GM19351 (cell line): ENCODE measurements at regions not wholly inside any gene's neighbourhood (a gene's known extent, or its start where the extent isn't known, plus 50 kb on each side); places are given as distances from the start of the nearest gene placed in this dataset.
"Not testable (repeated sequence)": the region's sequence is repeated elsewhere in the genome, so short reads cannot be mapped to it uniquely, and the experiment has no call there.

Experiments
- ATAC-seq: cut with Tn5 transposase; IDR thresholded peaks from one replicate; pipeline ENCODE4 v1.9.1; 2021; ENCODE audit warnings: mild to moderate bottlenecking, moderate library complexity; ENCODE audit not compliant: unreplicated experiment

GRCh38 chr4:31692399-31692940 lies 972.3 kb downstream of the PCDH7 start:
- ATAC-seq: no peak

- no peak for ATAC-seq
Measured at GRCh38 chr4:31701256-31701655, 981.1 kb downstream of the PCDH7 start.

- ATAC-seq: no peak
Measured at GRCh38 chr4:31702326-31702725, 982.2 kb downstream of the PCDH7 start.

- no peak for ATAC-seq
Measured at GRCh38 chr4:31714238-31714637, 994.1 kb downstream of the PCDH7 start.

GRCh38 chr4:31715302-31715701 lies 995.1 kb downstream of the PCDH7 start:
- ATAC-seq: no peak

GRCh38 chr4:31727030-31727429 lies 1006.9 kb downstream of the PCDH7 start:
- ATAC-seq: no peak

- ATAC-seq: no peak
Measured at GRCh38 chr4:31735004-31735403, 1014.8 kb downstream of the PCDH7 start.

GRCh38 chr4:31737419-31737818 lies 1017.2 kb downstream of the PCDH7 start:
- ATAC-seq: no peak

- ATAC-seq: no peak
Measured at GRCh38 chr4:31741326-31741725, 1021.2 kb downstream of the PCDH7 start.

- ATAC-seq: no peak
Measured at GRCh38 chr4:31748382-31748781, 1028.2 kb downstream of the PCDH7 start.

- ATAC-seq: not testable (repeated sequence)
Measured at GRCh38 chr4:31750581-31750980, 1030.4 kb downstream of the PCDH7 start.

- ATAC-seq: no peak
Measured at GRCh38 chr4:31755751-31756150, 1035.6 kb downstream of the PCDH7 start.

- ATAC-seq: no peak
Measured at GRCh38 chr4:31768756-31769155, 1048.6 kb downstream of the PCDH7 start.

GRCh38 chr4:31783311-31783710 lies 1063.1 kb downstream of the PCDH7 start:
- no peak for ATAC-seq

GRCh38 chr4:31784558-31784957 lies 1064.4 kb downstream of the PCDH7 start:
- ATAC-seq: no peak

GRCh38 chr4:31787701-31788100 lies 1067.5 kb downstream of the PCDH7 start:
- ATAC-seq: no peak

GRCh38 chr4:31788676-31789075 lies 1068.5 kb downstream of the PCDH7 start:
- ATAC-seq: no peak

- ATAC-seq: no peak
Measured at GRCh38 chr4:31791666-31792065, 1071.5 kb downstream of the PCDH7 start.

GRCh38 chr4:31793907-31794306 lies 1073.7 kb downstream of the PCDH7 start:
- no peak for ATAC-seq

- ATAC-seq: not testable (repeated sequence)
Measured at GRCh38 chr4:31797052-31797451, 1076.9 kb downstream of the PCDH7 start.

- no peak for ATAC-seq
Measured at GRCh38 chr4:31803526-31804195, 1083.5 kb downstream of the PCDH7 start.

- ATAC-seq: no peak
Measured at GRCh38 chr4:31807036-31807435, 1086.9 kb downstream of the PCDH7 start.

- no peak for ATAC-seq
Measured at GRCh38 chr4:31844350-31844749, 1124.2 kb downstream of the PCDH7 start.
